ENCODE measurements at regions not wholly inside any gene's neighbourhood (a gene's known extent, or its start where the extent isn't known, plus 50 kb on each side); places are given as distances from the start of the nearest gene placed in this dataset.

DNA sequence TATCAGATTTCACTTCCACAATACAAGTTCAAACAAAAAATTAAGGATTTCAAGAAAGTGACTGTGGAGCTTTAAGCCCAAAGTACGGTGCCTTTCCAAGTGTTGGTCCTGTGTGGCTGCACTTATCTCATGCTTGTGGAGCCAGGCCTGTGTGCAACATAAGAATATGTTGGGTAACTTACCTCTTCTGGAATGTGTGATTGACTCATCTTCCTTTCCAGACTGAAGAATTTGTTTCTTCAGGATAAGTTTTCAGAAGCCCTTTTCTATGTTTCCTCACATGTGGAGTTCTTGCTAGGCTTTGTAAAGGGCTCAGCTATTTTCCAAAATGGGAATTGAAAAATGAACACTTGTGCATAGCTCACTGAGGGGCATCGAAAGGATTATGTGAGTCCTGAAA is 485.1 kb upstream of the PAPPA start:
- CTCF ChIA-PET = interaction anchor here (1.1 to 2.4 kb wide), 3 partner anchors 17 to 76 kb away, joined by 3 to 13 read pairs (median 6); no protein-coding TSS in a partner anchor
- TF ChIP-seq, protein P1, sequence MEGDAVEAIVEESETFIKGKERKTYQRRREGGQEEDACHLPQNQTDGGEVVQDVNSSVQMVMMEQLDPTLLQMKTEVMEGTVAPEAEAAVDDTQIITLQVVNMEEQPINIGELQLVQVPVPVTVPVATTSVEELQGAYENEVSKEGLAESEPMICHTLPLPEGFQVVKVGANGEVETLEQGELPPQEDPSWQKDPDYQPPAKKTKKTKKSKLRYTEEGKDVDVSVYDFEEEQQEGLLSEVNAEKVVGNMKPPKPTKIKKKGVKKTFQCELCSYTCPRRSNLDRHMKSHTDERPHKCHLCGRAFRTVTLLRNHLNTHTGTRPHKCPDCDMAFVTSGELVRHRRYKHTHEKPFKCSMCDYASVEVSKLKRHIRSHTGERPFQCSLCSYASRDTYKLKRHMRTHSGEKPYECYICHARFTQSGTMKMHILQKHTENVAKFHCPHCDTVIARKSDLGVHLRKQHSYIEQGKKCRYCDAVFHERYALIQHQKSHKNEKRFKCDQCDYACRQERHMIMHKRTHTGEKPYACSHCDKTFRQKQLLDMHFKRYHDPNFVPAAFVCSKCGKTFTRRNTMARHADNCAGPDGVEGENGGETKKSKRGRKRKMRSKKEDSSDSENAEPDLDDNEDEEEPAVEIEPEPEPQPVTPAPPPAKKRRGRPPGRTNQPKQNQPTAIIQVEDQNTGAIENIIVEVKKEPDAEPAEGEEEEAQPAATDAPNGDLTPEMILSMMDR (IDR thresholded peaks at IDR 0.05; ENCODE audit: insufficient read depth, low read length, missing control alignments) = no peak
- H3K4me3 ChIP-seq (ENCODE audit: low read depth, low read length) = no peak overlapping the region
- peak; percentile 83 for DNase-seq (ENCODE audit: low read depth, low spot score)
- POLR2A ChIA-PET = interaction anchor here (1.1 to 1.4 kb wide), 3 partner anchors 17 to 72 kb away, joined by 4 to 8 read pairs (median 4); no protein-coding TSS in a partner anchor

DNA sequence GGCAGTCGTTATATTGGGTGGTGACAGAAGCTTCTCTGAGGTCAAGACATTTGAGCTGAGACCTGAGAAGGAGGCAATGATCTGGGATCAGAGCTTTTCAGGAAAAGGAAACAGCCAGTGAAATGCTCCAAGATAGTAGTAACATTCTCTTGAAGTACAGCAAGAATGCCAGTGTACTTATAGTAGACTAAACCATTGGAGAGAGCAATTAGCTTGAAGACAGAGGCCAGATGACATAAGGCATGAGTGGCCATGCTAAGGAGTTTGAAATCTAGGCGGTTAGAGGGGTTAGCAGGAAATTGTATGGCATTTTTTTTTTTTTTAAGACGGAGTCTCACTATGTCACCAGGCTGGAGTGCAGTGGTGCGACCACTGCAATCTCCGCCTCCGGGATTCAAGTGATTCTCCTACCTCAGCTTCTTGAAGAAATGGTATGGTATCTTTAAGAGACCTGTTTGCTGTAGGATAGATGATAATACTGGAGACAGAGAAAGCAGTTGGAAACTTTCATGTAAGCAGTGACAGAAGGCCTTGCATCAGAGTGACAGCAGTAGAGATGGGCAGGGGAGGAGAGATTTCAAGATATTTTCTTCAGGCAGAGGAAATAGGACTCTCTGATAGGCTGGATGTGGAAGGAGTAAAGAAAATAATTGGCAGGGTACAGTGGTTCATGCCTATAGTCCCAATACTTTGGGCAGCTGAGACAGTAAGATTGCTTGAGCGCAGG is 482.2 kb upstream of the PAPPA start:
- ChIA-PET POLR2A (interaction anchor here (0.6 to 4.3 kb wide), 5 partner anchors 21 to 699 kb away, joined by 3 to 33 read pairs (median 8); no protein-coding TSS in a partner anchor), CTCF (interaction anchor here (0.6 to 4.1 kb wide), 2 partner anchors 77 to 177 kb away, joined by 3 to 31 read pairs; no protein-coding TSS in a partner anchor)
- no peak overlapping the region for H3K4me3 ChIP-seq (ENCODE audit: low read depth, low read length)
- TF ChIP-seq, protein P1 (IDR thresholded peaks at IDR 0.05; ENCODE audit: insufficient read depth, low read length, missing control alignments) = no peak
- no peak for DNase-seq (ENCODE audit: low read depth, low spot score)

DNA sequence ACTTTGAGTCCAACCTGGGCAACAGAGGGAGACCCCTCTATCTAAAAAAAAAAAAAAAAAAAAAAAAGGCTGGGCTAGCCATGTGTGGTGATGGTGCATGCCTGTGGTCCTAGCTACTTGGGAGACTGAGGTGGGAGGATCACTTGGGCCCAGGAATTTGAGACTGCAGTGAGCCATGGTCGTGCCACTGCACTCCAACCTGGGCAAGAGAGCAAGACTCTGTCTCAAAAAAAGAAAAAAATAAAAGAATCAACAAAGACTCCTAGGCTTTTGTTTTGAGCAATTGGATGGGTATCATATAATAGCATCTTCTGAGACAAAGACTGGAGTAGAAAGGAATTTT is 481.7 kb upstream of the PAPPA start:
- CTCF ChIA-PET = interaction anchor here (1.5 to 4.1 kb wide), 3 partner anchors 75 to 478 kb away, joined by 5 to 31 read pairs (median 9); no protein-coding TSS in a partner anchor
- POLR2A ChIA-PET = interaction anchor here (0.6 to 4.3 kb wide), 9 partner anchors 19 to 482 kb away, joined by 3 to 33 read pairs (median 8); partner anchors contain the start of gene PAPPA
- no peak overlapping the region for H3K4me3 ChIP-seq (ENCODE audit: low read depth, low read length)
- no peak for DNase-seq (ENCODE audit: low read depth, low spot score)
- TF ChIP-seq, protein P1 (IDR thresholded peaks at IDR 0.05; ENCODE audit: insufficient read depth, low read length, missing control alignments) = no peak

DNA sequence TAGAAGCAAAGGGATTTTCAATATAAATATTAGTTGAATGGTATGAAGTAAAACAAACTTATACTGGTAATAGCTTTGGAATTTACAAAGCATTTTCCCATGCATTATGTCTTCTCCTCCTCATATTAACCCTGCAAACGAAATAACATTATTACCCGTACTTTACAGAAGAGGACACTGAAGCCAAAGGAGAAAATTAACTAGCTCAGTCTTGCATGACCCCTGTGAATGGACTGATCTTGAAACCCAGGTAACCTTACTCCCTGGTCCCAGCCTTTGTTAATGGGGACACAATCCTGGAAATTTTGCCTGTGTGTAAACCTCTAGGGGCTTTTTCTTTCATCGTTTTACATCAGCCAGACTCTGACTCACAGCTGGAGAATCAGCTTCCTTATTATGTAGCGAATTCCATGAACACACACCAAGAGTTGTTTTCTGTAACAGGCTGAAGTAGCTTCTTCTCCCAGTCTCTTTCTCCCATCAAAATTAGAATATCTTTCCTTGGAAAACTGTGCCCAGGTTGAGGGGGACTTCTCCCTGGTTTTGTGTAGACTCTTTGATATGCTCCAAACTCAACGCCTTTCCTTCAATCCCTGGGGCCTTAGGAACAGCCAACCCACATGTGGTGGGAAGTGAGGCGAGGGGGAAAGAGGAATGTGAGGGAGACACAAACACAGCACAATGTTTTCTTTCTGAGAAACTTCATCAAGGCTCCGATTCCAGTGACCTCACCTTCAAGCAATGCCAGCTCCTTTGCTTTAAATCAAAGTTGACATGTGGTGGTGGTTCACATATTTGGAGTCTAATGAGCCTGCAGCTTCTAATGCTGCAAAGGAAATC is 480.9 kb upstream of the PAPPA start:
- CTCF ChIA-PET = interaction anchor here (0.8 to 4.1 kb wide), 7 partner anchors 29 to 477 kb away, joined by 3 to 31 read pairs (median 3); no protein-coding TSS in a partner anchor

DNA sequence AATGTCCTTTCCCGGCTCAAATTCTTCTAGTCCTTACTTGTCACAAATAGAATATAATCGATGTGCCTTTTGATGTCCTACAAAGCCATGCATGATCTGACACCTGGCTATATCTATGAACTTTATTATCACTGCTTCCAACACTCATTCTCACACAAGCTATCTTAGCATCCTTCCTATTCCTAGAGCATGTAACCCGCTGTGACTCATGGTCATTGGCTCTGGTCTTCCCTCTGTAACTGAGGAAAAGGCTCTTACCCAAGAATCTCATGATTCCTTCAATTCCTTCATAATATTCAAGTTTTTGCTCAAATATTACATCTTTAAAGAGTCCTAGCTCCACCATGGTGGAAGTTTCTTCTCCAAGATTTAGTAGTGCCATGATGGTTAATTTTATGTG is 480.0 kb upstream of the PAPPA start:
- TF ChIP-seq, protein P1 (IDR thresholded peaks at IDR 0.05; ENCODE audit: insufficient read depth, low read length, missing control alignments) = no peak
- CTCF ChIA-PET = interaction anchor here (1.4 to 4.1 kb wide), 4 partner anchors 30 to 476 kb away, joined by 3 to 31 read pairs (median 7); no protein-coding TSS in a partner anchor
- DNase-seq (ENCODE audit: low read depth, low spot score) = no peak

More for the DNA sequence above, 480.9 kb upstream of the PAPPA start:
- TF ChIP-seq, protein P1 (IDR thresholded peaks at IDR 0.05; ENCODE audit: insufficient read depth, low read length, missing control alignments) = no peak
- DNase-seq (ENCODE audit: low read depth, low spot score) = peak; percentile 95
- H3K4me3 ChIP-seq (ENCODE audit: low read depth, low read length) = no peak overlapping the region
- POLR2A ChIA-PET = interaction anchor here (0.7 to 4.3 kb wide), 13 partner anchors 18 to 971 kb away, joined by 3 to 33 read pairs (median 6); partner anchors contain the start of gene PAPPA

More for the DNA sequence above, 480.0 kb upstream of the PAPPA start:
- POLR2A ChIA-PET = interaction anchor here (0.8 to 4.3 kb wide), 9 partner anchors 17 to 970 kb away, joined by 3 to 33 read pairs (median 6); partner anchors contain the start of gene PAPPA
- no peak overlapping the region for H3K4me3 ChIP-seq (ENCODE audit: low read depth, low read length)
